ENCODE measurements at regions not wholly inside any gene's neighbourhood (a gene's known extent, or its start where the extent isn't known, plus 50 kb on each side); places are given as distances from the start of the nearest gene placed in this dataset.

- TF ChIP-seq, protein P1, sequence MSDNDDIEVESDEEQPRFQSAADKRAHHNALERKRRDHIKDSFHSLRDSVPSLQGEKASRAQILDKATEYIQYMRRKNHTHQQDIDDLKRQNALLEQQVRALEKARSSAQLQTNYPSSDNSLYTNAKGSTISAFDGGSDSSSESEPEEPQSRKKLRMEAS (IDR thresholded peaks at IDR 0.05), result no peak
- TF ChIP-seq TAF1 (IDR thresholded peaks at IDR 0.05; ENCODE audit: low read depth), result no peak
- no peak for TF ChIP-seq CREB1 (IDR thresholded peaks at IDR 0.05; ENCODE audit: low read depth)
- TF ChIP-seq EP300 (IDR thresholded peaks at IDR 0.05; ENCODE audit: borderline replicate concordance), result no peak
- no peak for TF ChIP-seq REST (IDR thresholded peaks at IDR 0.05; ENCODE audit: low read depth)
These were observed 424.6 kb upstream of the CDH9 start for GRCh38 chr5:27462936-27463335.

Measured in Ishikawa (cell line).